Amniotic epithelial cell (primary cell): ENCODE measurements at regions not wholly inside any gene's neighbourhood (a gene's known extent, or its start where the extent isn't known, plus 50 kb on each side); places are given as distances from the start of the nearest gene placed in this dataset.
"Not testable (repeated sequence)": the region's sequence is repeated elsewhere in the genome, so short reads cannot be mapped to it uniquely, and the experiment has no call there.

ENCODE experiments used
- DNase-seq: peaks from one replicate; pipeline ENCODE4 v3.0.0-alpha.2; 2010; ENCODE audit warnings: low read depth

- no peak for DNase-seq
Observed at GRCh38 chr6:4354181-4354580, 218.8 kb upstream of the ECI2 start.

GRCh38 chr6:4352731-4353130 is 217.4 kb upstream of the ECI2 start:
- no peak for DNase-seq

GRCh38 chr6:4352322-4352669 is 216.9 kb upstream of the ECI2 start:
- DNase-seq = no peak

- peak; percentile 86 for DNase-seq
Observed at GRCh38 chr6:4351520-4352321, 216.3 kb upstream of the ECI2 start.

GRCh38 chr6:4350567-4351519 is 215.5 kb upstream of the ECI2 start:
- no peak for DNase-seq

GRCh38 chr6:4349931-4350330 is 214.6 kb upstream of the ECI2 start:
- no peak for DNase-seq

GRCh38 chr6:4349323-4349722 is 213.9 kb upstream of the ECI2 start:
- DNase-seq = peak; percentile 58

- peak; percentile 93 for DNase-seq
Observed at GRCh38 chr6:4348462-4349112, 213.2 kb upstream of the ECI2 start.

- DNase-seq = no peak
Observed at GRCh38 chr6:4347877-4348276, 212.5 kb upstream of the ECI2 start.

GRCh38 chr6:4346659-4347333 is 211.4 kb upstream of the ECI2 start:
- peak; percentile 57 for DNase-seq

GRCh38 chr6:4345543-4345942 is 210.2 kb upstream of the ECI2 start:
- DNase-seq = no peak

- peak; percentile 35 for DNase-seq
Observed at GRCh38 chr6:4344317-4344899, 209.0 kb upstream of the ECI2 start.

GRCh38 chr6:4342407-4343137 is 207.2 kb upstream of the ECI2 start:
- no peak for DNase-seq

- peak; percentile 39 for DNase-seq
Observed at GRCh38 chr6:4341078-4341797, 205.9 kb upstream of the ECI2 start.

GRCh38 chr6:4340544-4340943 is 205.2 kb upstream of the ECI2 start:
- DNase-seq = no peak

GRCh38 chr6:4338884-4339283 is 203.5 kb upstream of the ECI2 start:
- DNase-seq = no peak

GRCh38 chr6:4336778-4337442 is 201.5 kb upstream of the ECI2 start:
- DNase-seq = peak; percentile 100

GRCh38 chr6:4336084-4336483 is 200.7 kb upstream of the ECI2 start:
- no peak for DNase-seq

GRCh38 chr6:4334158-4334740 is 198.9 kb upstream of the ECI2 start:
- not testable (repeated sequence) for DNase-seq
